DOHH2 (cell line): ENCODE measurements at regions not wholly inside any gene's neighbourhood (a gene's known extent, or its start where the extent isn't known, plus 50 kb on each side); places are given as distances from the start of the nearest gene placed in this dataset.

Experiments used
- H3F3A ChIP-seq: fragments of 200-600 bp; sonication (generic), shearing (Covaris generic); 2 replicates; pipeline ENCODE4 v1.6.0; 2016; ENCODE audit warnings: antibody characterized with exemption, mild to moderate bottlenecking; ENCODE audit not compliant: control insufficient read depth, insufficient read depth
- H3K27ac ChIP-seq: fragments of 200-600 bp; sonication (generic); 2 replicates; pipeline ENCODE4 v1.5.1; 2014; ENCODE audit warnings: low read depth, mild to moderate bottlenecking, low read length, moderate library complexity
- H3K27me3 ChIP-seq: fragments of 200-600 bp; sonication (generic); 2 replicates; pipeline ENCODE4 v1.6.1; 2014; ENCODE audit warnings: mild to moderate bottlenecking, low read length, mixed read lengths; ENCODE audit not compliant: control insufficient read depth
- H3K36me3 ChIP-seq: fragments of 200-600 bp; sonication (generic); 2 replicates; pipeline ENCODE4 v1.6.1; 2014; ENCODE audit warnings: mild to moderate bottlenecking, low read length, moderate library complexity, mixed read lengths; ENCODE audit not compliant: control insufficient read depth
- H3K4me1 ChIP-seq: fragments of 200-600 bp; sonication (generic); 2 replicates; pipeline ENCODE4 v1.6.1; 2014; ENCODE audit warnings: mild to moderate bottlenecking, low read length, mixed read lengths; ENCODE audit not compliant: control insufficient read depth
- H3K4me2 ChIP-seq: fragments of 200-600 bp; sonication (generic); 2 replicates; pipeline ENCODE4 v1.6.0; 2014; ENCODE audit warnings: mild to moderate bottlenecking, low read length, moderate library complexity
- H3K4me3 ChIP-seq: fragments of 200-600 bp; sonication (generic); 2 replicates; pipeline ENCODE4 v1.5.1; 2014; ENCODE audit warnings: mild to moderate bottlenecking, low read length, mixed read lengths
- H3K79me2 ChIP-seq: fragments of 200-600 bp; sonication (generic); 2 replicates; pipeline ENCODE4 v1.6.1; 2014; ENCODE audit warnings: mild to moderate bottlenecking, low read length, mixed read lengths; ENCODE audit not compliant: control insufficient read depth
- H3K9me2 ChIP-seq: fragments of 200-600 bp; sonication (generic); replicated peaks from 2 replicates; pipeline ENCODE4 v1.6.1; 2014; ENCODE audit warnings: mild to moderate bottlenecking, low read length, mixed read lengths; ENCODE audit not compliant: control insufficient read depth
- H3K9me3 ChIP-seq: fragments of 200-600 bp; sonication (generic); 2 replicates; pipeline ENCODE4 v1.6.1; 2014; ENCODE audit warnings: antibody characterized with exemption, low read length, mixed read lengths; ENCODE audit not compliant: control insufficient read depth, insufficient read depth
- H4K20me1 ChIP-seq: fragments of 200-600 bp; sonication (generic); 2 replicates; pipeline ENCODE4 v1.6.0; 2014; ENCODE audit warnings: low read depth, mild to moderate bottlenecking, antibody characterized with exemption, low read length, moderate library complexity; ENCODE audit not compliant: control insufficient read depth, insufficient read depth
- EZH2phosphoT487 ChIP-seq: fragments of 200-600 bp; sonication (generic); IDR thresholded peaks from 2 replicates; pipeline ENCODE4 v1.6.1; 2017; ENCODE audit warnings: borderline replicate concordance, mild to moderate bottlenecking, antibody characterized with exemption, low read length, moderate library complexity, mixed read lengths
- TF ChIP-seq, protein P1 (sequence below): fragments of 200-600 bp; sonication (generic); IDR thresholded peaks from one replicate; pipeline ENCODE4 v1.5.1; 2014; ENCODE audit warnings: antibody characterized with exemption, mild to moderate bottlenecking, low read depth, low read length; ENCODE audit not compliant: poor library complexity, severe bottlenecking

DNA sequence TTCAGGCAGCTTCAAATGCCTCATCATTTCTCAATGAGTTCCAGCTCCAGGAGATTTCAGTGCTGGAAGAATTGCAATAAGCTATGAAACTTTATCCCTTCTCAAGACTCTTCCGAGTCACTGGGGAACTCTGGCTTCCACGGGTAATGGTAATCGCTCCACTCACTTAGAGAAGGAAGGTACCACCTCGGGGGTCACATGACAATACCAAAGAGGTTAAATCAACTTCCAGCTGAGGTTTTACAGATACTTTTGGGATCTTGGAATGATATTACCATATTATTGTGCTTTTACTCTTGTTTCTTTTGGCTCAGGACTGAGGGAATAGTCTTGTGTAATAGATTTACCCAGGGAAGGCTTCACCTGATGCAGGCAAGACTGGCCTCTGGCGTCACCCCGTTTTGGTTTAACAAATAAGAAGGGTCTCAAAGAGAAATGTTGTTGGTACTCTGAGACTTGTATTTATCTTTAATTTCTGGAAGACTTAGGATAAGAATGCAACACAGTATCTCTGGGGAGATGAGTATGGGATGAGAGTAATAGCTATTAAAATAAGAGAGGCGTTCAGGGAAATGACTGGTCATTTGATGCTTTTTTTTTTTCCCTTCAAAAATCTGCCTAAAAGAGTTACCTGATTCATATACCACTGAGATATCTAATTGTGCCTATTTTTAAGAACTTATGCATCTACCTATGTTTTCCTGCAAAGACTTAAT lies 316.9 kb upstream of the ZEB2 start:
- Histone ChIP-seq H3K4me3 (no peak overlapping the region), H3K27ac (no peak overlapping the region), H3K4me1 (no peaks in the 10 kb centered on the region), H3K9me2 (no peaks in the 10 kb centered on the region; the same call in 1 of the 2 replicates), H4K20me1 (no peaks in the 10 kb centered on the region), H3K4me2 (no peak overlapping the region), H3K79me2 (no peaks in the 10 kb centered on the region), H3K36me3 (no peaks in the 10 kb centered on the region), H3K9me3 (no peaks in the 10 kb centered on the region), H3F3A (no peaks in the 10 kb centered on the region), H3K27me3 (no peaks in the 10 kb centered on the region)
- TF ChIP-seq, protein P1, sequence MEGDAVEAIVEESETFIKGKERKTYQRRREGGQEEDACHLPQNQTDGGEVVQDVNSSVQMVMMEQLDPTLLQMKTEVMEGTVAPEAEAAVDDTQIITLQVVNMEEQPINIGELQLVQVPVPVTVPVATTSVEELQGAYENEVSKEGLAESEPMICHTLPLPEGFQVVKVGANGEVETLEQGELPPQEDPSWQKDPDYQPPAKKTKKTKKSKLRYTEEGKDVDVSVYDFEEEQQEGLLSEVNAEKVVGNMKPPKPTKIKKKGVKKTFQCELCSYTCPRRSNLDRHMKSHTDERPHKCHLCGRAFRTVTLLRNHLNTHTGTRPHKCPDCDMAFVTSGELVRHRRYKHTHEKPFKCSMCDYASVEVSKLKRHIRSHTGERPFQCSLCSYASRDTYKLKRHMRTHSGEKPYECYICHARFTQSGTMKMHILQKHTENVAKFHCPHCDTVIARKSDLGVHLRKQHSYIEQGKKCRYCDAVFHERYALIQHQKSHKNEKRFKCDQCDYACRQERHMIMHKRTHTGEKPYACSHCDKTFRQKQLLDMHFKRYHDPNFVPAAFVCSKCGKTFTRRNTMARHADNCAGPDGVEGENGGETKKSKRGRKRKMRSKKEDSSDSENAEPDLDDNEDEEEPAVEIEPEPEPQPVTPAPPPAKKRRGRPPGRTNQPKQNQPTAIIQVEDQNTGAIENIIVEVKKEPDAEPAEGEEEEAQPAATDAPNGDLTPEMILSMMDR = no peak
- no peak for TF ChIP-seq EZH2phosphoT487

DNA sequence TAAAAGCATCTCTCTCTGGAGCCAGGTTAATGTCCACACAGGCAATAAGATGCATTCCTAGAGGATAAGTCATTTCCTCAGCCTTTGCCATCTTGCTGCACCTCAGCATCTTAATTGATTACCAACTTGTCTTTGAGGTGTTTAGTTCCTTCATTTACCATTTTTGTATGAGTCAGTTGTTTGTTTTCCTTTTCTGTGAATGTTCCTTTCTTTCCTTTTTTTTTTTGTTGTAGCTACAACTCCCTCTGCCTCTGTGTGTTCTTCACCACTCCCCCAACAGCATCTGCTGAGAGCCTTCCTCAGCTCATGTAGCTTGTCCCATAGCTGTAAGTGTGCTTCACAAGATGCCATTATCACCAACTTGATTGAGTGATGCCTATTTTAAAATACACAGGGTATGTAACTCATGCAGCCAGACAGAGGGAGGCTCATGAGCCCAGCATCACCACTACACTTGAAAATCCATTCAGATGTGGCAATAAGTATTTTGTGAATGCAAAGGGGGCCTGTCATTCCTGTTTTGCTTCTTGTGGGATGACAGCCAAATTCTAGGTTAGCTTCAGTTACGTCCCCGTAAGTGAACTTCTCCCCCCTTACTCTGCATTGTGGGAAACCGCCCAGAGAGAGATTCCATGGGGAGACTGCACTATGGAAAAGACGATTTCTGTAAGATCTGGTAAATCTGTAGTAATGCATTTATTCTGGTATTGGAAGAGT lies 315.9 kb upstream of the ZEB2 start:
- H3F3A ChIP-seq = no peaks in the 10 kb centered on the region
- H3K79me2 ChIP-seq = no peaks in the 10 kb centered on the region
- H4K20me1 ChIP-seq = no peaks in the 10 kb centered on the region
- H3K36me3 ChIP-seq = no peaks in the 10 kb centered on the region
- no peak overlapping the region for H3K4me3 ChIP-seq
- no peak overlapping the region for H3K27ac ChIP-seq
- H3K9me3 ChIP-seq = no peaks in the 10 kb centered on the region
- H3K9me2 ChIP-seq = no peaks in the 10 kb centered on the region; the same call in 1 of the 2 replicates
- no peaks in the 10 kb centered on the region for H3K4me1 ChIP-seq
- TF ChIP-seq EZH2phosphoT487 = no peak
- TF ChIP-seq, protein P1 = no peak
- H3K4me2 ChIP-seq = no peak overlapping the region
- no peaks in the 10 kb centered on the region for H3K27me3 ChIP-seq

DNA sequence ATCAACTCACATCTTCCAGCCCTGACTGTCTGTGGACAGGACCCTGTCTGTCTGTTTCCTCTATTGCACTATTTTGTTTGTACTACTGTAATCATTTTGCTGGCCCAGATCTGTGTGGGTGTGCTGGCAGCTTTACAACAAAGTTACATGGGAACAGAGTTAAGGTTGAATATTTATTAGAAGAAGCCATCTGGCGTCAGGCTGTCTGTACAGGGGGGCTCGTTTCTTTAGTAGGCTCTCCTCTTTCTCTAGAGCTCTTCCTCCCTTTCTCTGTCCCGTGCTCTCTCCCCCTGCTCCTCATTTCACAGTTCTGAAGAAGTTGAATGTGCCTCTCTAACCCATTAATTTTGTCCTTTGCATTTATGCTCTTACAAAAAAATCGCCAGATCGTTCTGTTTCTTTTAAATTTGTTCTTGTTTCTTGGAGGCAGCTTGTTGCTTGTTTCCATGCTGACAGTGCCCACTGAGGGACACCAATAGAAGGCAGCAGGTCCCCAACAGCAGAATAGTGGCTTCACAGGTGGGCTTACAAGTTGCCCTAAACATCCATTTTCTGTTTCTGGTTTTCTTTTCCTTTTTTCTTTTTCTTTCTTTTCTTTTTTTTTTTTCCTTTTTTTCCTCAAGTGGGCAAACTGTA lies 315.2 kb upstream of the ZEB2 start:
- Histone ChIP-seq H4K20me1 (no peaks in the 10 kb centered on the region), H3K27me3 (no peaks in the 10 kb centered on the region), H3K4me1 (no peaks in the 10 kb centered on the region), H3K9me3 (no peaks in the 10 kb centered on the region), H3K9me2 (no peaks in the 10 kb centered on the region; the same call in 1 of the 2 replicates), H3K36me3 (no peaks in the 10 kb centered on the region), H3K4me2 (no peak overlapping the region), H3K27ac (no peak overlapping the region), H3F3A (no peaks in the 10 kb centered on the region), H3K79me2 (no peaks in the 10 kb centered on the region), H3K4me3 (no peak overlapping the region)
- TF ChIP-seq, protein P1 = no peak
- no peak for TF ChIP-seq EZH2phosphoT487
